Uterus (tissue), 2 donors: ENCODE measurements at regions not wholly inside any gene's neighbourhood (a gene's known extent, or its start where the extent isn't known, plus 50 kb on each side); places are given as distances from the start of the nearest gene placed in this dataset.

ENCODE experiments used
- CTCF ChIP-seq, 4 experiments: fragments of 200-600 bp in 2 of 4; fragments of 450-650 bp in 2 of 4; sonication (generic) in 2 of 4; IDR thresholded peaks; one replicate each; pipeline ENCODE4 v1.5.1; 2016 to 2019; ENCODE audit warnings: antibody characterized with exemption in 4 of 4, mild to moderate bottlenecking in 2 of 4, moderate library complexity in 1 of 4
- POLR2A ChIP-seq, 2 donors: fragments of 450-650 bp; IDR thresholded peaks; one replicate each; pipeline ENCODE4 v1.6.1; 2016; ENCODE audit warnings: antibody characterized with exemption in 2 of 2, mild to moderate bottlenecking in 1 of 2, moderate library complexity in 1 of 2

GRCh38 chr6:165081944-165082532, 227.4 kb downstream of the C6orf118 start:
- TF ChIP-seq CTCF (IDR thresholded peaks at IDR 0.05) (no peak), POLR2A (IDR thresholded peaks at IDR 0.05) (no peak)
